GM21529 (cell line): ENCODE measurements at regions not wholly inside any gene's neighbourhood (a gene's known extent, or its start where the extent isn't known, plus 50 kb on each side); places are given as distances from the start of the nearest gene placed in this dataset.

ENCODE experiments used
- ATAC-seq: cut with Tn5 transposase; IDR thresholded peaks from one replicate; pipeline ENCODE4 v1.9.1; 2021; ENCODE audit not compliant: unreplicated experiment

DNA sequence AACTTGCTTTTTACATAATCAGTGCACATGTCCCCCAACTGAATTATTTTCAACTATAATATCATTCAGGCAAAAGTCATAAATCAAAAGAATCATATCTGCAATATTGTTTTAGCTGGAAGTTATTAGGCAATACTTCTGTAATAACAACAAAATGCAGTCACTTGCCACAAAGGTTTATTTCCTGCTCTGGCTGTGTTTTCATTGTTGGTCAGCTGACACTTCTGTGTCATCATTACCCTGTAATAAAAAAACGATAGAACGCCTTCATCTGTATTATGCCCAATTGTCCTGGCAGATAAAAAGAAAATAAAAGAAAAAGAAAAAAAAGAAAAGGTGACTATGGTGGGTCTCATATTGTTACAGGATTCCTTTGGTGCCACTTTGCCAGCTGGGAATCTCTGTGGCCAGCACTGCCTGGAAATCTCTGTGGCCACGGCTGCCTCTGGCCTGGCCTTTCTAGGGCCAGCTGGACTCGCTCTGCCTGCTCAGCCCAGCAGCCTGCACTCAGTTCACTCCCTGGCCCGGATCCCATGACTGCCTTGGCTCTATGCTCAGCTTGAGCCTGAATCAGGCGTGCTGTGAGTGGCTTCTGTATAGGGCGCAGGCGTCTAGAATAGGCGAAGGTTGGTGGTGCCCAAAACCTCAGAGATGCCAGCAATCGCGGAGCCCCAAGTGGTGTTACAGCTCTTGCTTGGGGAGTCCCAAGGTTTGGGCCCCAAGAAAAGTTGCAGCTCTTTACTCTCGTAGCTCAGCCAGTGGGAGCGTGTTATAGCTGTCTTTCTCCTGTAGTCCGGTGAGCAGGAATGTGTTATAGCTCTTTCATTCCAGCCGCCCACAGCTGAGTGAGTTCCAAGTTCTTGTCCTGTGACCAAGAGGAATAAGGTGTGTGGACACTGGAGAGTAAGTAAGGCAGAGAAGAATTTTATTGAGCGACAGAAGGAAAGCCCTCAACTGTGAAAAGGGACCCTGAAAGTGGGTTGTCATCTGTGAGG, 1227.1 kb downstream of the SLITRK1 start:
- ATAC-seq, result no peak

DNA sequence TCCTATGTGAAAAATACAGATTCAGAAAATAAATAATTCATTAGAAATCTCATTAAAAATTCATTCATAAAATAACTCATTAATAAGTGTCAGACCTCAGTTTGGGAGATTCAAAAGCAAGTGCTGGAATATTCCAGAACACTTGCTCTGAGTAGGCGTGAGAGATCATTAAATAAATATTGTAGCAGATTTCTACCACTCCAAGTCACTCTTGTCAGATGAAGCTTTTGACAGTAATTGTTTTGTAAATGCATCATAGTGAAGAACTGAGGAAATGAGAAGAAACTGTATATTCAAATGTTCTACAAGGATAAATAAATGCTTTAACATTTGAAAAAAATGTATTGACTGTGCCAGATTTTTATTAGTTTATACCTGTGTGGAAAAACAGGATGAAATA, 1228.1 kb downstream of the SLITRK1 start:
- no peak for ATAC-seq

DNA sequence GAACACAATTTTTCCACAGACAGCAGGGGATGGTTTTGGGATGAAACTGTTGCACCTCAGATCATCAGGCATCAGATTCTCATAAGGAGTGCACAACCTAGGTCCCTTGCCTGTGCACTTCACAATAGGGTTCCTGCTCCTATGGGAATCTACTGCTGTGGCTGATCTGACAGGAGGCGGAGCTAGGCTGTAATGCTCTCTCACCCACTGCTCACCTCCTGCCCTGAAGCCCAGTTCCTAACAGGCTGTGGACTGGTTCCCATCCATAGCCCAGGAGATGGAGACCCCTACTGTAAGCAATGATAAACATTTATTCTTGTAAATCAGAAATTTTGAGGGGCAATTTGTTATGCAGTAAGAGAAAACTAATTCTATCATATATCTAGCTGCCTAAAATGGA, 1234.7 kb downstream of the SLITRK1 start:
- no peak for ATAC-seq

DNA sequence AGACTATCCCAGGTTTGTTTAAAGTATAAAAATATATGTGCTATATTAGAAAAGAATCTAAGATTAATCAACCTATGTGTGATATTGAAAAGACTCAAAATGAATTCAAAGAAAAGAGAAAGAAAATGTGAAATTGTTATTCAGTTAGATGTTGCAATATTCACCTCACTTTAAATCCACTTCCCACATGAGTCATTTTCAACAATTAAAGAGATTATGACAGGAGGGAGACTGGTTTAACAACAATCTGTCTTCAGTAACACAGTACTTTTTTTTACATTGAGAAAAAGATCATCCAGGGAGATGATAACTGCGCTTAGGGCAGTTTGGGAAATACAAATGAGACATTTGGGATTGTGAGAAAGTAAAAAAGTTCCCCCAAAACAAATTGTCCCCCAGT, 1246.2 kb downstream of the SLITRK1 start:
- no peak for ATAC-seq

DNA sequence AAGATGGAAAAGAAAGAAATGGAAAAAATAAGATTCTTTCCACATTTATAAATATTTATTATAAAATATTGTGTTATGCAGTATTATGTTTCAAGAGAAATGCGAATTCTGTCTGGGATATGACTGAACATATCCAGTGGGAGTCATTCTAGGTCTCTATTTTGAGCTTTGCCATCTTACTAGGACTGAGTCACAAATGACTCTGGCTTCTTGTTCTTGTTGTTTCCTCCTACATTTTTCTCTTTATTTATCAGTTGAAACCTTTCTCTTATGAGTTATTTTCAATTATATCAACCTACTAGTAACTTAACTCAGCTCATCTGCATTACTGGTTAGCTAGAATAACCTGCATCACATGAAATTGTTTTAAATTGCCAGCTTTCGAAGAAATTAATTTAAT, 1247.3 kb downstream of the SLITRK1 start:
- ATAC-seq, result no peak

DNA sequence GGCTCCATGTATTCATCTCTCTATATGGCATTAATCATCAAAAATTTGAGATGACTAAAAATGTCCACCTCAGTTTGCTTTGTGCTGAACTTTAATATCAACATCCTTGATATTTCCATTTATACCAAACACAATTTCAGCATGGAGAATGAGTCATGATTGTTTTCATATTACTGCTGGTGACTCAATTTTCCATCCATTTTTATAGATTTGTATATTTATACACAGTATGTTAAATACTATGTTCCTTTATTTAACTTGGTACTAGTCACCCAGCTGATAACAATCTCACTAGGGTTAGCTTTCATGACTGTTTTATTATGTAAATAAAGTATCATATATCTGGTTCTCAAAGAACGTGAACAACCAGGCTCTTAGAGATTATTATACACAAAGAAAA, 1255.1 kb downstream of the SLITRK1 start:
- no peak for ATAC-seq

DNA sequence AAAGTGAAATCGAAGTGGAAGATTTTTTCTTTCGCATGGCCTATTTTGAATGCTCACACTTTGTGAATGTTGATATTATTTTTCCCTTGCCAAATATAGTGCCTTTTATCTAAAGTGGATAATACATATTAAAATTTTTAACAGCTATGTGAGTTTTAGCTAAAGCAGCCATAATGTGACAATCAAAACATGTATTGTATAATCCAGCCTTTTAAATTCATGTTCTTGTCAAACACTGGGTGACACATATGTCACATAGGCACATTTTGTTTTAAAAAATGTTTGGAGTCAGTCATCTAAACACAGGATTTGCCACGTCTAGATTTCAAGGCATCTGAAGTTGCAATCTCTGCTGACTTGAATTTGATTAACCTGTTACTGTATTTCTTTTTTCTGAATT, 1256.6 kb downstream of the SLITRK1 start:
- ATAC-seq, result no peak

DNA sequence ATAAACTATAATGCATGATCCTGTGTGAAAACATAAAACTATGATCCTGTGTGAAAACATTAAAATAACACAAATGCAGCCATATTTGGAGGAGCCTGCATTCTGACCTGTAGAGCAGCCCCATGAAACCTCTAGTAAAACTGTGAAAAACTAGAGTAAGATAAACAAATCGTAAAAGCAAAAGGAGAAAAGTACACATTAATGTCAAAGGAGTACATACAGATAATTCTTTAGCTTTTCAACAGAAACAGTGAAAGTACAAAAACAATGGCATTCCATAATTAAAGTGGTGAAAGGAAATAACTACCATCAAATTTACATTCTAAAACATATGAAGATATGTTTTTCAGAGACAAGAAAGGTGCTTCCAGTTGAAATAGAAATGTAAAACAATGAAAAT, 1267.2 kb downstream of the SLITRK1 start:
- no peak for ATAC-seq

DNA sequence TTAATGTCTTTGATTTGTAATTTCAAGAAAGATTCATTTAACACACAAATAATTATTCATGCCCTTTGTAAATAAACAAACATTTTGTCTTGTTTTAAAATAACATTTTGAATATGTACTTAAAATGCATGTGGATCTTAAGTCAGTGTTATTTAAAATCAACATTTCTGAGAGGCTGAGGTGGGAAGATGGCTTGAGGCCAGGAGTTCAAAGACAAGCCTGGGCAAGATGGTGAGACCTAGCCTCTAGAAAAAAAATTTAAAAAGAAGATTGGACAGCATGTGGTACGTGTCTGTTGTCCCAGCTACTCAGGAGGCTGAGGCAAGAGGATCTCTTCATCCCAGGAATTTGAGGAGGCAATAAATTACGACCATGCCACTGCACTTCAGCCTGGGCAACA, 1268.2 kb downstream of the SLITRK1 start:
- no peak for ATAC-seq

DNA sequence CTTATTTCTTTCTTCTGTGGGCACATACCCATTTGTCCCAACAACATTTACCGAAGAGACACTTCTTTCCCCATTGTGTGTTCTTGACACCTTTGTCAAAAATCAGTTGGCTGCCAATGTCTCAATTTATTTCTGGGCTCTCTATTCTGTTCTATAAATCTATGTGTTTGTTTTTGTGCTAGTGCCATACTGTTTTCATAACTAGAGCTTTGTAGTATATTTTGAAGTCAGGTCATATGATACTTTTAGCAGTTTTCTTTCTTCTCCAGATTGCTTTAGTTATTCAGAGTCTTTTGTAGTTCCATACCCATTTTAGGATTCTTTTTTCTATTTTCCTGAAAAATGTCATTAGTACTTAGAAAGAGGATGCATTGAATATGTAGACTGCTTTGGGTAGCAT, 1276.3 kb downstream of the SLITRK1 start:
- no peak for ATAC-seq

DNA sequence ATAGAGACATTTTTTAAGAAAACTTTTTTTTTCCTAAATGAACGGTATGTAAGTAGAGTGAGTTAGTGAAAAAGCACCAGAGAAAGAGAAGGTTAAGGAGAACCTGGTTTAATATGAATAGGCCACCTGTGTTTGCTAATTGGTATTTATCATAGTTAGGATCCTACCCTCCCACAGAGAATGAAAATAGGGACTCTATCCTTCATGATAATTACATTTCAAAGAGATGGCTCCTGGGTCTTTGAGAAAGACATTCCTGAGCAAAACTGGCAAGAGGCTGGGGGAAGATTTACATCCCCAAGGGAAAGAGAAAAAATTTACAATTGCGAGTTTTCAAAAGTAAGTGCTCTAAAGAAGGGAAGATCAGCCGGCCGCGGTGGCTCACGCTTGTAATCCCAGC, 1284.5 kb downstream of the SLITRK1 start:
- ATAC-seq, result no peak

DNA sequence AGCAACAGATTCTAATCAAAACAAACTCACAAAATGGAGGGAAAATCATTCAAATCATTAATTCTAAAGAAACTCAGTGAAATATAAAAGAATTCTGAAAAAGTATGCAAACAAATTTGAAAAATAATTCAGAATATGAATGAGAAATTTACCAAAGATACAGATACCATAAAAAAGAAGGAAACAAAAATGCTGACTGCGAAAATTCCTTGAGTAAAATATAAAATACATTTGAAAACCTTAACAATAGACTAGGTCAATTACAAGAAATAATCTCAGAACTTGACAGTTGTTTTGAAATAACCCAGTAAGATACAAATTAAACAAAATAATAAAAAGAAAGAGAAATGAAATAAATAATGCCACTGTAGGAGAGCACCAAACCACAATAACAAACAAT, 1289.0 kb downstream of the SLITRK1 start:
- no peak for ATAC-seq

DNA sequence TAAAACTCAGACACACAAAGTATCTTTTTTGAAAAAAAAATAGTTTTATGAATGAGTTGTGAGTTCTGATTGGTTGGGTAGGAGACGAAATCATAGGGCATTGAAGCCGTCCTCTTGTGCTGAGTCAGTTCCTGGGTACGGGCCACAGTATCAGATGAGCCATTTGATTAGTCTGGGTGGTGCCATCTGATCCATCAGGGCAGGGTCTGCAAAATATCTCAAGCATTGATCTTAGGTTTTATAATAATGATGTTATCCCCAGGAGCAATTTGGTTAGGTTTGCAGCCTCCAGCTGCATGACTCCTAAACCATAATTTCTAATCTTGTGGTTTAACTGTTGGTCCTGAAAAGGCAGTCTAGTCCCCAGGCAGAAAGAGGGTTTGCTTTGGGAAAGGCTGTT, 1310.6 kb downstream of the SLITRK1 start:
- ATAC-seq, result no peak

DNA sequence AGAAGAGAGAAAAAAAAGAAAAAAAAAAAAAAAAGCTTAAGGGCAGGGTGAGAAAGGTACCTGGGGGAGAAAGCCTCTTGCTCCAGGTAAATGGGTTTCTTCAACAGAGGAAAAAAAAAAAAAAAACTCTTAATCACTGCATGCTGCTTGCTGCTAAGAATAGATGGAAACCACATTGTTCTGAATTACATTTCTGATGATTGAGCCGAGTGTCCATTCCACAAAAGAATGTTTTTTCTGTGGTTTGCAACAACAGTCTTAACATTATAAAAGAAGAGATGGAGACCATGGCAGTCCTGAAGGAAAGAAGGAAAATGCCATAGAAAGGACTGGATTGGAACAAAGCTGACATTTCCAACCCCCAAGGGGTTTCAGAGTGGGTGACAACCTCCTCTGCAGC, 1312.7 kb downstream of the SLITRK1 start:
- ATAC-seq, result no peak

DNA sequence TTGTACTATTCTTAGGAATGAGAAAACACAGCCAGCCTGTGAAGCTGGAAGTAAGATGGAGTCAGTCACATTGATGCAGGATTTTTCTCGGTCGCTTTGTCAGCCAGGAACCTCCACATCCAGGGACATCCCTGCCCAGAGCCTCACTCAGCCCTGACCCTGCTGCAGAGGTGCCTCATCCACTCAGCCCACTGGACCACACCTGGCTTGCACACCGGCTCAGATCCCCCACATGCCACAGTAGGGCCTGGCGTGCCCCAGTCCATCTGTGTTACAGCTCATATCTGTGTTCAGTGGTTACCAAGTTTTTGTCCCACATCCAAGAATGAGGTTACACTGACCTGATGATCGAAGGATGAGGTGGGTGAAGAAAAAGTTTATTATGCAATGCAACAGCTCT, 1315.4 kb downstream of the SLITRK1 start:
- ATAC-seq, result no peak

DNA sequence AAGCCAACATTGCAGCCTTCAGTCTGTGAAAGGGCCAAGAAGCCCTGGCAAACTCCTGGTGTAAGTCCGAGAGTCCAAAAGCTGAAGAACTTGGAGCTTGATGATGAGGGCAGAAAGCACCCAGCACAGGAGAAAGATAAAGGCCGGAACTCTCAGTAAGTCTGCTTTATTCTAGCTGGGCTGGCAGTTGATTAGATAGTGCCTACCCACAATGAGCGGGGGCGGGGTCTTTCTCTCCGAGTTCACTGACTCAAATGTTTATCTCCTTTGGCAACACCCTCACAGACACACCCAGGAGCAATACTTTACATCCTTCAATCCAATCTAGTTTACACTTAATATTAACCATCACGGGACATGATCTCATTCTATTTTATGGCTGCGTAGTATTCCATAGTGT, 1317.1 kb downstream of the SLITRK1 start:
- ATAC-seq, result no peak

DNA sequence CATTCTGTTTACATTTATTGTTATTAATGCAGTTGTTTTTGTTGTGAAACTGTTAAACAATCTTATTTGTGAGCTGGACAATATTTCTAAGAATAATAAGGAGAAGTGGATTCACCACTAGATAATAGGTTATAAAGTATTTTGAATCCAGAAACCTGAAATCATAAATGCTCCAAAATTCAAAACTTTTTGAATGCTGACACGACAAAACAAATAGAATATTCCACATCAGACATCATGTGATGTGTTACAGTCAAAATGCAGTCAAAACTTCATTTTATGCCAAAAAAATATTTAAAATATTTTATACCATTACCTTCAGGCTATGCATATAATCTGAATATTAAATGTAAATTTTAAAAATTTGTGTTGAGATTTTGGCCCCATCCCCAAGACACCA, 1321.4 kb downstream of the SLITRK1 start:
- no peak for ATAC-seq

DNA sequence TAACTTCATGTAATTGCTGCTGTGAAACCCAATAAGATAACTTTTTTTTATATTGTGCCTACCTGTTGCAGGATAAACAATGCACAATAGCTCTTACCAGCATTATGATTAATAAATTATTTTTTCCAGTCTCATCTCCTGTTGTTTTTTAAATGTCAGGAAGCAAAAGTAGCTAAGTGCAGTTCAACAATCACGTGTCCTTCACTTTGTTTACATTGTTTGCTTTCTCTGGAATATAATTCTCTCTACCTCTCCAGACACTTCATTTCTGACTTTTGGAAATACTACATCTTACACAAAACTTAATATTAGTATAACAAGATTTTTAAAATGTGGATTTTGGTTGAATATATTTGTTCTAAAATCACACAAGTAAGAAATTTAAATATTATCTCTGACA, 1359.4 kb downstream of the SLITRK1 start:
- no peak for ATAC-seq

DNA sequence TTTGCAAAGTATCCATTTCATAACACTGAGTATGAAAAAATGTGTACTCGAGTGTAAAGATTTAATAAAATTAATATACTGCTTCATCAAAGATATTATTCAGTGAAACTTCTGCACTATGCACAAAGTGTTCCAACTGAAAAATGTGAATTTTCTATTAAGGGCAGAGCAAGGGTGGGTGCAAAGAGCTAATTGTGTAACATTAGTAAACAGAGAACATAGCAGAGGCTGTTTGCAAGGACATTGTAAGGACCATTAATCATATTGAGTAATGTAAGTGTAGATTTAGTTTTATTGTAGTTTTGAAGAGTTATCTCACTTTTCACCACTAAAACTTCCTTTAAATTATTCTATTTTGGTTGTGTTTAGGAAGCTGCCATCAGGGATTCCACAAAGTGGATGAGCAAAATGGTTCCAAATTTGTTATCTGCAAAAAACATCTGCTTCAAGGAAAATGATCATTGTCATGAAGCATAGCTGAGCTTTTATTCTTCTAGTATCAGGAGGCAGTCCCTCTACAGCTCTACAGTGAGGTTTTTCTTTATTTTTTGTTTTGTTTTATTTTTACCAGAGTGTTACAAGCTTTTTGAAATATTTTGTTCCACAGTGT, 1375.4 kb downstream of the SLITRK1 start:
- ATAC-seq, result no peak

DNA sequence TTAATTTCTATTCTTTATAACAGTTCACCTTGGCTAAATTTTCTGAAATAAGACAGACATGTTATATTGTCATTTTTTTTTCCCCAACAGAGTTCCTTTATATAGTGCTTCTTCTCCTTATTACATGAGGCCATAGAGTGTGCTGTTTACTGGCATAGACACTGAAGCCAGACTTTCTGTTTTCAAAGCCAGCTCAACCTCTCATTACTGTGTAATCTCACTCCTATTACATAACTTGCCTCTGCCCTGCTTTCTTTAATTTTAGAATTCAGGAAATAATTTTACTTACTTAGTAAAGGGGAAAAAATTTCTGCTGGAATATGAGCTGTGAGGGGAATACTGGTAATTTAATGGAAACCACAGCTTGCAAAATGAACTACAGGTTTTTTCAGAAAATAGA, 1380.4 kb downstream of the SLITRK1 start:
- ATAC-seq, result no peak

DNA sequence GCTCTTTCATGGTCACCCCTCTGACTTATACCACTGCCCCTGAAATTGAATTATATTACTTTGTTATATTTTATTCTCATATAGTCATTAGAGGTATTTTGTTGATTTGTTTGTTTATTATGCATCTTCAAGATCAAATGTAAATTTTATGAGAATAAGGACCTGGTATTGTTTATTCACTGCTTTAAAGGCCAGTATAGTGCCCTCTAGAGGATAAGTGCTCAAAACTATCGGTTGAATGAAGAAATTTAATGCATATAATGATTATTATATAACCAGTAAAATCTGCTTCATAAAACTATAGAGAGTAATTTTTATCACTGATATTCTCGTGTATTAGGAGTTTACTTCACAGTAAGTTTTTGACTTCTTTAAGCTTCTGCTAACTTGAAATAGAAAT, 1401.9 kb downstream of the SLITRK1 start:
- no peak for ATAC-seq

DNA sequence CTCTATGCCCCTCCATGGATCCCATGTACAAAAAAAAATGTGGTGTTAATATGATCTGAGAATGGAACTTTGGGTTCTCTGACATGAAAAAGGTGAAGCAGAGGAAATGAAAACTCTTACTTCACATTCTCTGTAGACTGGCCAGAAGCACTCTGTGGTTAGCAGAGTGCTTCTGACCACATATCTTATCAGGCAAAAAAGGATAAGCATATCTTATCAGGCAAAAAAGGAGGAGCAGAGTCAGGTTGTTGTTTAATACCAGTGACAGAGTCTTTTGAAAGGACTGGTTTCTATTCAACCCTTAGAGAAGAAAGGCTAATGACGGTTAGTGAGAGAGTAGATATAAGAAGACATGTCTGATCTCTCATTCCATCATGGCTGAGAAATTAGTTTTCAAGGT, 1404.8 kb downstream of the SLITRK1 start:
- no peak for ATAC-seq

DNA sequence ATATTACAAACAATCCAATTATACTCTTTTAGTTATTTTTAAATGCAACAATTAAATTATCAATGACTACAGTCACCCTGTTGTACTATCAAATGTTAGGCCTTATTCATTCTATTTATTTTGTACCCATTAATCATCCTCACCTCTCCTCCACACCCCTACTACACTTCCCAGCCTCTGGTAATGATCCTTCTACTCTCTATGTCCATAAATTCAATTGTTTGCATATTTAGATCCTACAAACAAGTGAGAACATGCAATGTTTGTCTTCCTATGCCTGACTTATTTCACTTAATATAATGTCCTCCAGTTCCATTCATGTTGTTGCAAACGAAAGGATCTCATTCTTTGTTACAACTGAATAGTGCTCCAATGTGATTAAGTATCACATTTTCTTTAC, 1414.6 kb downstream of the SLITRK1 start:
- no peak for ATAC-seq
